ENCODE measurements at regions not wholly inside any gene's neighbourhood (a gene's known extent, or its start where the extent isn't known, plus 50 kb on each side); places are given as distances from the start of the nearest gene placed in this dataset.

DNA sequence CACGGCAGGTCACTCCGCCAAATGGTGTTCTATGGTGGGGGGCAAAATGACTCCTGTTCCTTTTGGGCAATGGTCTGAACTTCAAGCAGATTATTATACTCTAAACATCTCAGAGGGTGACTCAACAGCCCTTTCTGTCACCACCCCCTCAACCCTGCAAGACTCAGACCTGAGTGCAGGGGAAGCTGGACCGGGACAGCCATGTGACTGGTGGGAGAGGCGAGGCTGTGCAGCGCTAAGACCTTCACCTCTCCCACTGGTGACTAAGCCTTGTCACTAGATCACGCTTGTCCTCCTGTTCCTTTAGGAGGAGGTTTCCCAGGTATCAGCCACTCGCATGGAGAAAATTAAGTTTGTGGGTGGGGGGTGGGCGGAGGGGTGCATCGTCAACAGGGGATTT lies 67.1 kb upstream of the CCND2 start:
- TF ChIP-seq EZH2phosphoT487 (IDR thresholded peaks at IDR 0.05; ENCODE audit: borderline replicate concordance) (no peak), EZH2 (IDR thresholded peaks at IDR 0.05) (no peak)

Measured in HCT116 (cell line).